Choroid plexus epithelial cell (primary cell): ENCODE measurements at regions not wholly inside any gene's neighbourhood (a gene's known extent, or its start where the extent isn't known, plus 50 kb on each side); places are given as distances from the start of the nearest gene placed in this dataset.
A peak's percentile ranks its signal among the peaks of the same experiment; 100 is the strongest.

ENCODE experiments used
- DNase-seq: peaks from one replicate; pipeline ENCODE4 v3.0.0-alpha.2; 2010; ENCODE audit warnings: low read depth
- H3K4me3 ChIP-seq: 2 replicates; pipeline ENCODE4 v1.5.1; 2011; ENCODE audit warnings: low read depth, mild to moderate bottlenecking, control low read depth, low read length, moderate library complexity
- CTCF ChIP-seq: conservative IDR thresholded peaks from 2 replicates; pipeline ENCODE4 v1.5.1; 2011; ENCODE audit warnings: low read depth, mild to moderate bottlenecking, control low read depth, inconsistent platforms, low read length, moderate library complexity

GRCh38 chr21:15138490-15138889 is 73.7 kb upstream of the NRIP1 start:
- TF ChIP-seq CTCF, result no peak
- H3K4me3 ChIP-seq, result no peak overlapping the region
- DNase-seq, result no peak

- H3K4me3 ChIP-seq, result no peak overlapping the region
- no peak for DNase-seq
- TF ChIP-seq CTCF, result no peak
Measured at GRCh38 chr21:15139898-15140297, 75.1 kb upstream of the NRIP1 start.

- no peak for TF ChIP-seq CTCF
- H3K4me3 ChIP-seq, result no peak overlapping the region
- DNase-seq, result peak; percentile 26
Measured at GRCh38 chr21:15140321-15141019, 75.7 kb upstream of the NRIP1 start.

- H3K4me3 ChIP-seq, result no peak overlapping the region
- DNase-seq, result no peak
- TF ChIP-seq CTCF, result no peak
Measured at GRCh38 chr21:15141261-15141970, 76.6 kb upstream of the NRIP1 start.

- H3K4me3 ChIP-seq, result no peak overlapping the region
- peak; percentile 32 for DNase-seq
- TF ChIP-seq CTCF, result no peak
Measured at GRCh38 chr21:15144026-15144425, 79.2 kb upstream of the NRIP1 start.

- no peak overlapping the region for H3K4me3 ChIP-seq
- TF ChIP-seq CTCF, result no peak
- DNase-seq, result no peak
Measured at GRCh38 chr21:15148437-15148836, 83.6 kb upstream of the NRIP1 start.

GRCh38 chr21:15149600-15150224 is 84.9 kb upstream of the NRIP1 start:
- TF ChIP-seq CTCF, result no peak
- DNase-seq, result no peak
- no peak overlapping the region for H3K4me3 ChIP-seq
